ENCODE measurements at regions not wholly inside any gene's neighbourhood (a gene's known extent, or its start where the extent isn't known, plus 50 kb on each side); places are given as distances from the start of the nearest gene placed in this dataset.

GRCh38 chr12:131362291-131363211 is 348.3 kb upstream of the SFSWAP start:
- TF ChIP-seq CTCF (IDR thresholded peaks at IDR 0.05) (no peak), EP300 (IDR thresholded peaks at IDR 0.05) (no peak)

Measured in suprapubic skin (tissue), 3 donors.